HepG2 (cell line): ENCODE measurements at regions not wholly inside any gene's neighbourhood (a gene's known extent, or its start where the extent isn't known, plus 50 kb on each side); places are given as distances from the start of the nearest gene placed in this dataset.

Source experiments
- CAMTA2 ChIP-seq: sonication (generic); formaldehyde crosslinking; IDR thresholded peaks from 2 replicates; pipeline ENCODE4 v1.4.0; 2020; ENCODE audit warnings: mild to moderate bottlenecking, missing genetic modification reagents, borderline replicate concordance
- ELF3 ChIP-seq: IDR thresholded peaks from 2 replicates; pipeline ENCODE4 v1.6.1; 2016; ENCODE audit warnings: missing genetic modification reagents, missing compliant biosample characterization
- ESRRA ChIP-seq: sonication (generic); formaldehyde crosslinking; IDR thresholded peaks from 2 replicates; pipeline ENCODE4 v1.5.1; 2020; ENCODE audit warnings: mild to moderate bottlenecking, low read depth, missing genetic modification reagents
- MTA3 ChIP-seq: sonication (generic); formaldehyde crosslinking; IDR thresholded peaks from 2 replicates; pipeline ENCODE4 v1.4.0; 2020; ENCODE audit warnings: missing genetic modification reagents
- POLR2AphosphoS5 ChIP-seq: IDR thresholded peaks from 2 replicates; pipeline ENCODE4 v1.6.1; 2012; ENCODE audit warnings: low read depth, low read length
- SRF ChIP-seq: IDR thresholded peaks from 2 replicates; pipeline ENCODE4 v1.6.1; 2011; ENCODE audit warnings: mild to moderate bottlenecking, low read depth, low read length, moderate library complexity
- TAF15 ChIP-seq: fragments of 200-400 bp; formaldehyde crosslinking; IDR thresholded peaks from one replicate; pipeline ENCODE4 v1.6.1; 2018; ENCODE audit warnings: mild to moderate bottlenecking, low read depth, low read length; ENCODE audit not compliant: poor library complexity, severe bottlenecking
- ZKSCAN8 ChIP-seq: IDR thresholded peaks from 2 replicates; pipeline ENCODE4 v1.6.1; 2016; ENCODE audit warnings: borderline replicate concordance, missing genetic modification reagents, missing compliant biosample characterization
- ZNF296 ChIP-seq: sonication (generic); formaldehyde crosslinking; conservative IDR thresholded peaks from 2 replicates; pipeline ENCODE4 v1.5.0; 2020; ENCODE audit warnings: mild to moderate bottlenecking, missing genetic modification reagents
- TF ChIP-seq, protein P1 (sequence below): sonication (generic); formaldehyde crosslinking; IDR thresholded peaks from 2 replicates; pipeline ENCODE4 v1.4.0; 2020; ENCODE audit warnings: missing genetic modification reagents, mild to moderate bottlenecking, borderline replicate concordance
- TF ChIP-seq, protein P2 (sequence below): sonication (generic); formaldehyde crosslinking; IDR thresholded peaks from 2 replicates; pipeline ENCODE4 v1.5.0; 2020; ENCODE audit warnings: mild to moderate bottlenecking, missing genetic modification reagents, moderate library complexity
- TF ChIP-seq, protein P3 (sequence below): sonication (generic); formaldehyde crosslinking; IDR thresholded peaks from 2 replicates; pipeline ENCODE4 v1.5.1; 2020; ENCODE audit warnings: missing genetic modification reagents, mild to moderate bottlenecking, borderline replicate concordance
- TF ChIP-seq, protein P4 (sequence below): sonication (generic); formaldehyde crosslinking; IDR thresholded peaks from 2 replicates; pipeline ENCODE4 v1.5.0; 2020; ENCODE audit warnings: missing genetic modification reagents

DNA sequence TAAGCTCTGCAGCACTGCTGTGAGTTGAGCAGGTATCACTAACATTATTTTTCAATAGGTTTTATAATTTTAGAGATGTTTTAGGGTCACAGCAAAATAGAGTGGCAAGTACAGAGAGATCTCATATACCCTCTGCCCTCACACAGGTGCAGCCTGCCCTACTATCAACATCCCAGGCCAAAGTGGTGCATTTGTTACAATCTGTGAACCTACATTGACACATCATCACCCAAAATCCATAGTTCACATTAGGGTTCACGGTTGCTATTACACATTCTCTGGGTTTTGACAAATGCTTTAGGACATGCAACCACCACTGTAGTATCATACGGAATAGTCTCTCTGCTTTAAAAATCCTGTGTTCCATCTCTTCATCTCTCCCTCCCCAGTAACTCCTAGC is 173.1 kb downstream of the DHX15 start:
- TF ChIP-seq ZNF296 (CRISPR knock-in tag) (no peak), MTA3 (CRISPR knock-in tag) (no peak), ESRRA (no peak), TAF15 (no peak), ZKSCAN8 (no peak), SRF (no peak), POLR2AphosphoS5 (no peak), CAMTA2 (CRISPR knock-in tag) (no peak), ELF3 (CRISPR knock-in tag) (no peak)
- TF ChIP-seq, protein P1, sequence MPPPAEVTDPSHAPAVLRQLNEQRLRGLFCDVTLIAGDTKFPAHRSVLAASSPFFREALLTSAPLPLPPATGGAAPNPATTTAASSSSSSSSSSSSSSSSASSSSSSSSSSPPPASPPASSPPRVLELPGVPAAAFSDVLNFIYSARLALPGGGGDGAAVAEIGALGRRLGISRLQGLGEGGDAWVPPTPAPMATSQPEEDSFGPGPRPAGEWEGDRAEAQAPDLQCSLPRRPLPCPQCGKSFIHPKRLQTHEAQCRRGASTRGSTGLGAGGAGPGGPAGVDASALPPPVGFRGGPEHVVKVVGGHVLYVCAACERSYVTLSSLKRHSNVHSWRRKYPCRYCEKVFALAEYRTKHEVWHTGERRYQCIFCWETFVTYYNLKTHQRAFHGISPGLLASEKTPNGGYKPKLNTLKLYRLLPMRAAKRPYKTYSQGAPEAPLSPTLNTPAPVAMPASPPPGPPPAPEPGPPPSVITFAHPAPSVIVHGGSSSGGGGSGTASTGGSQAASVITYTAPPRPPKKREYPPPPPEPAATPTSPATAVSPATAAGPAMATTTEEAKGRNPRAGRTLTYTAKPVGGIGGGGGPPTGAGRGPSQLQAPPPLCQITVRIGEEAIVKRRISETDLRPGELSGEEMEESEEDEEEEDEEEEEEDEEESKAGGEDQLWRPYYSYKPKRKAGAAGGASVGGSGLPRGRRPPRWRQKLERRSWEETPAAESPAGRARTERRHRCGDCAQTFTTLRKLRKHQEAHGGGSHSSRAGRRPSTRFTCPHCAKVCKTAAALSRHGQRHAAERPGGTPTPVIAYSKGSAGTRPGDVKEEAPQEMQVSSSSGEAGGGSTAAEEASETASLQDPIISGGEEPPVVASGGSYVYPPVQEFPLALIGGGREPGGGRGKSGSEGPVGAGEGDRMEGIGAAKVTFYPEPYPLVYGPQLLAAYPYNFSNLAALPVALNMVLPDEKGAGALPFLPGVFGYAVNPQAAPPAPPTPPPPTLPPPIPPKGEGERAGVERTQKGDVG, result no peak
- TF ChIP-seq, protein P2, sequence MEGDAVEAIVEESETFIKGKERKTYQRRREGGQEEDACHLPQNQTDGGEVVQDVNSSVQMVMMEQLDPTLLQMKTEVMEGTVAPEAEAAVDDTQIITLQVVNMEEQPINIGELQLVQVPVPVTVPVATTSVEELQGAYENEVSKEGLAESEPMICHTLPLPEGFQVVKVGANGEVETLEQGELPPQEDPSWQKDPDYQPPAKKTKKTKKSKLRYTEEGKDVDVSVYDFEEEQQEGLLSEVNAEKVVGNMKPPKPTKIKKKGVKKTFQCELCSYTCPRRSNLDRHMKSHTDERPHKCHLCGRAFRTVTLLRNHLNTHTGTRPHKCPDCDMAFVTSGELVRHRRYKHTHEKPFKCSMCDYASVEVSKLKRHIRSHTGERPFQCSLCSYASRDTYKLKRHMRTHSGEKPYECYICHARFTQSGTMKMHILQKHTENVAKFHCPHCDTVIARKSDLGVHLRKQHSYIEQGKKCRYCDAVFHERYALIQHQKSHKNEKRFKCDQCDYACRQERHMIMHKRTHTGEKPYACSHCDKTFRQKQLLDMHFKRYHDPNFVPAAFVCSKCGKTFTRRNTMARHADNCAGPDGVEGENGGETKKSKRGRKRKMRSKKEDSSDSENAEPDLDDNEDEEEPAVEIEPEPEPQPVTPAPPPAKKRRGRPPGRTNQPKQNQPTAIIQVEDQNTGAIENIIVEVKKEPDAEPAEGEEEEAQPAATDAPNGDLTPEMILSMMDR (CRISPR knock-in tag), result no peak
- TF ChIP-seq, protein P3, sequence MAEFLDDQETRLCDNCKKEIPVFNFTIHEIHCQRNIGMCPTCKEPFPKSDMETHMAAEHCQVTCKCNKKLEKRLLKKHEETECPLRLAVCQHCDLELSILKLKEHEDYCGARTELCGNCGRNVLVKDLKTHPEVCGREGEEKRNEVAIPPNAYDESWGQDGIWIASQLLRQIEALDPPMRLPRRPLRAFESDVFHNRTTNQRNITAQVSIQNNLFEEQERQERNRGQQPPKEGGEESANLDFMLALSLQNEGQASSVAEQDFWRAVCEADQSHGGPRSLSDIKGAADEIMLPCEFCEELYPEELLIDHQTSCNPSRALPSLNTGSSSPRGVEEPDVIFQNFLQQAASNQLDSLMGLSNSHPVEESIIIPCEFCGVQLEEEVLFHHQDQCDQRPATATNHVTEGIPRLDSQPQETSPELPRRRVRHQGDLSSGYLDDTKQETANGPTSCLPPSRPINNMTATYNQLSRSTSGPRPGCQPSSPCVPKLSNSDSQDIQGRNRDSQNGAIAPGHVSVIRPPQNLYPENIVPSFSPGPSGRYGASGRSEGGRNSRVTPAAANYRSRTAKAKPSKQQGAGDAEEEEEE (CRISPR knock-in tag), result no peak
- TF ChIP-seq, protein P4, sequence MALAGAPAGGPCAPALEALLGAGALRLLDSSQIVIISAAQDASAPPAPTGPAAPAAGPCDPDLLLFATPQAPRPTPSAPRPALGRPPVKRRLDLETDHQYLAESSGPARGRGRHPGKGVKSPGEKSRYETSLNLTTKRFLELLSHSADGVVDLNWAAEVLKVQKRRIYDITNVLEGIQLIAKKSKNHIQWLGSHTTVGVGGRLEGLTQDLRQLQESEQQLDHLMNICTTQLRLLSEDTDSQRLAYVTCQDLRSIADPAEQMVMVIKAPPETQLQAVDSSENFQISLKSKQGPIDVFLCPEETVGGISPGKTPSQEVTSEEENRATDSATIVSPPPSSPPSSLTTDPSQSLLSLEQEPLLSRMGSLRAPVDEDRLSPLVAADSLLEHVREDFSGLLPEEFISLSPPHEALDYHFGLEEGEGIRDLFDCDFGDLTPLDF (CRISPR knock-in tag), result no peak
